SK-N-MC (cell line): ENCODE measurements at regions not wholly inside any gene's neighbourhood (a gene's known extent, or its start where the extent isn't known, plus 50 kb on each side); places are given as distances from the start of the nearest gene placed in this dataset.

Source experiments
- EZH2 ChIP-seq: fragments of 200-600 bp; sonication (generic); IDR thresholded peaks from one replicate; pipeline ENCODE4 v1.6.1; 2017; ENCODE audit warnings: antibody characterized with exemption
- POLR2AphosphoS5 ChIP-seq: IDR thresholded peaks from 2 replicates; pipeline ENCODE4 v1.6.1; 2012; ENCODE audit warnings: mild to moderate bottlenecking, low read depth, low read length, borderline replicate concordance

GRCh38 chr4:133323670-133324069 is 174.6 kb downstream of the PCDH10 start:
- no peak for TF ChIP-seq EZH2
- TF ChIP-seq POLR2AphosphoS5 = no peak
